Testis (tissue), 2 donors: ENCODE measurements at regions not wholly inside any gene's neighbourhood (a gene's known extent, or its start where the extent isn't known, plus 50 kb on each side); places are given as distances from the start of the nearest gene placed in this dataset.

Source experiments
- DNase-seq: peaks from one replicate; pipeline ENCODE4 v3.0.0-alpha.2; 2019
- H3K27ac ChIP-seq, 2 donors: fragments of 200-600 bp; sonication (generic); one replicate each; pipeline ENCODE4 v1.5.1; 2019
- H3K27me3 ChIP-seq: fragments of 200-600 bp; sonication (generic); one replicate; pipeline ENCODE4 v1.5.1; 2019
- H3K36me3 ChIP-seq: fragments of 200-600 bp; sonication (generic); one replicate; pipeline ENCODE4 v1.5.1; 2017; ENCODE audit warnings: low read depth; ENCODE audit errors: missing control alignments
- H3K4me1 ChIP-seq: fragments of 200-600 bp; sonication (generic); one replicate; pipeline ENCODE4 v1.5.1; 2019
- H3K4me3 ChIP-seq, 2 donors: fragments of 200-600 bp; sonication (generic); one replicate each; pipeline ENCODE4 v1.5.1; 2017 to 2019
- H3K9me3 ChIP-seq: fragments of 200-600 bp; sonication (generic); one replicate; pipeline ENCODE4 v1.5.1; 2017
- CTCF ChIP-seq, 3 experiments: fragments of 450-650 bp in 2 of 3; fragments of 200-600 bp in 1 of 3; sonication (generic) in 1 of 3; IDR thresholded peaks; one replicate each; pipeline ENCODE4 v1.5.1; 2016 to 2019; ENCODE audit warnings: antibody characterized with exemption in 3 of 3, mild to moderate bottlenecking in 2 of 3, moderate library complexity in 1 of 3
- POLR2A ChIP-seq: fragments of 450-650 bp; IDR thresholded peaks from one replicate; pipeline ENCODE4 v1.6.1; 2017; ENCODE audit warnings: antibody characterized with exemption, mild to moderate bottlenecking, moderate library complexity
- WGBS, 2 donors: methylation state at CpG; one replicate each; pipeline ENCODE4 v1.1.5; 2018; 5-methylcytosine and 5-hydroxymethylcytosine counted together
- intact Hi-C: fragments of 100-400 bp; cut with DNase I; formaldehyde crosslinking; loops from one replicate; pipeline ENCODE4 v1.15.1; 2023; ENCODE audit warnings: low total_unique reads

GRCh38 chr4:167943872-167944505 is 148.3 kb upstream of the ANXA10 start:
- no peak for TF ChIP-seq POLR2A
- no peak for TF ChIP-seq CTCF (IDR thresholded peaks at IDR 0.05)
- Histone ChIP-seq H3K36me3 (no peaks in the 10 kb centered on the region), H3K27ac (no peak overlapping the region), H3K9me3 (no peaks in the 10 kb centered on the region), H3K4me1 (no peaks in the 10 kb centered on the region), H3K4me3 (no peak overlapping the region), H3K27me3 (no peaks in the 10 kb centered on the region)
- 62 to 72% methylated on average over 3 of the region's 3 CpGs for WGBS, 2 donors
- intact Hi-C loops = no loop called here
- no peak for DNase-seq

GRCh38 chr4:167944721-167945120 is 147.6 kb upstream of the ANXA10 start:
- DNase-seq = no peak
- no peaks in the 10 kb centered on the region for H3K36me3 ChIP-seq
- no peak overlapping the region for H3K27ac ChIP-seq
- no peaks in the 10 kb centered on the region for H3K27me3 ChIP-seq
- no peak for TF ChIP-seq POLR2A
- no peak for TF ChIP-seq CTCF (IDR thresholded peaks at IDR 0.05)
- H3K4me3 ChIP-seq = no peak overlapping the region
- WGBS, 2 donors = 82 to 89% methylated on average over 2 of the region's 2 CpGs
- H3K9me3 ChIP-seq = no peaks in the 10 kb centered on the region
- no peaks in the 10 kb centered on the region for H3K4me1 ChIP-seq
- intact Hi-C loops = no loop called here

GRCh38 chr4:167955006-167955405 is 137.3 kb upstream of the ANXA10 start:
- TF ChIP-seq CTCF (IDR thresholded peaks at IDR 0.05) (no peak), POLR2A (no peak)
- DNase-seq = no peak
- WGBS, 2 donors = 56 to 61% methylated on average over 2 of the region's 2 CpGs
- no peaks in the 10 kb centered on the region for H3K36me3 ChIP-seq
- H3K4me3 ChIP-seq = no peak overlapping the region
- no peak overlapping the region for H3K27ac ChIP-seq
- intact Hi-C loops = no loop called here
- H3K4me1 ChIP-seq = no peaks in the 10 kb centered on the region
- no peaks in the 10 kb centered on the region for H3K27me3 ChIP-seq
- no peaks in the 10 kb centered on the region for H3K9me3 ChIP-seq

DNA sequence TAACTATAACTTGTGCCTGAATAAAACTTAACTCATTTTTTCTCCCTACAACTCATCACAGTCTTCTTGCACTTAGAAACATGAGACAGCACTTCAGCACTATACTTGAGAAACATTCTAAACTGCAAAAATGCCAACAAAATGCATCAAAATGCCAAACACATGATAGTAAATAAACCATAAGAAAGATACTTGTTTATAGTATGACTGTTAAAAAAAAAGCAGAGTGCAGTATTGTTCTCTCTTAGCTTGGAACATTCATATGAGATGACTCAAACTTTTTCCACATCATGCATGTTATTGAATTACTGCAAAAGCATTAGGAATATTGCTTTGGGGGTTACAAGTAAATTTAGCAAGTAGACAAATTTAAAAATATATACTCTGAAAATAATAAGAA is 135.7 kb upstream of the ANXA10 start:
- Histone ChIP-seq H3K4me1 (no peaks in the 10 kb centered on the region), H3K4me3 (no peak overlapping the region), H3K36me3 (no peaks in the 10 kb centered on the region), H3K9me3 (no peaks in the 10 kb centered on the region), H3K27ac (no peak overlapping the region), H3K27me3 (no peaks in the 10 kb centered on the region)
- intact Hi-C loops = no loop called here
- no peak for DNase-seq
- TF ChIP-seq POLR2A (no peak), CTCF (IDR thresholded peaks at IDR 0.05) (no peak)

- Histone ChIP-seq H3K36me3 (no peaks in the 10 kb centered on the region), H3K27me3 (no peaks in the 10 kb centered on the region), H3K4me1 (no peaks in the 10 kb centered on the region), H3K9me3 (no peaks in the 10 kb centered on the region), H3K4me3 (no peak overlapping the region), H3K27ac (no peak overlapping the region)
- DNase-seq = no peak
- 80 to 81% methylated on average over 2 of the region's 2 CpGs for WGBS, 2 donors
- TF ChIP-seq POLR2A (no peak), CTCF (IDR thresholded peaks at IDR 0.05) (no peak)
- intact Hi-C loops = no loop called here
These were observed 127.5 kb upstream of the ANXA10 start for GRCh38 chr4:167964766-167965373.
